HepG2 (cell line): ENCODE measurements at regions not wholly inside any gene's neighbourhood (a gene's known extent, or its start where the extent isn't known, plus 50 kb on each side); places are given as distances from the start of the nearest gene placed in this dataset.

Experiments used
- ARHGAP35 ChIP-seq: sonication (generic); formaldehyde crosslinking; IDR thresholded peaks from 2 replicates; pipeline ENCODE4 v1.9.0; 2022; ENCODE audit warnings: mild to moderate bottlenecking, inconsistent platforms, moderate library complexity, missing genetic modification reagents, borderline replicate concordance
- CCAR2 ChIP-seq: fragments of 200-400 bp; formaldehyde crosslinking; optimal IDR thresholded peaks from 2 replicates; pipeline ENCODE3; 2018; ENCODE audit warnings: low read depth, mild to moderate bottlenecking, low read length, moderate library complexity
- CHCHD3 ChIP-seq: sonication (generic); formaldehyde crosslinking; IDR thresholded peaks from 2 replicates; pipeline ENCODE4 v1.8.0; 2022; ENCODE audit warnings: mild to moderate bottlenecking, missing genetic modification reagents, moderate library complexity
- FOXK2 ChIP-seq: fragments of 450-650 bp; IDR thresholded peaks from 2 replicates; pipeline ENCODE4 v1.6.1; 2016
- IKZF1 ChIP-seq: fragments of 450-650 bp; IDR thresholded peaks from 2 replicates; pipeline ENCODE4 v1.7.1; 2016
- LBX2 ChIP-seq: sonication (generic); formaldehyde crosslinking; IDR thresholded peaks from 2 replicates; pipeline ENCODE4 v1.5.0; 2020; ENCODE audit warnings: missing genetic modification reagents, mild to moderate bottlenecking, borderline replicate concordance
- MTERF4 ChIP-seq: sonication (generic); formaldehyde crosslinking; IDR thresholded peaks from 2 replicates; pipeline ENCODE4 v1.8.0; 2023; ENCODE audit warnings: mild to moderate bottlenecking, missing genetic modification reagents
- MXD3 ChIP-seq: IDR thresholded peaks from 2 replicates; pipeline ENCODE4 v1.6.1; 2016; ENCODE audit warnings: mild to moderate bottlenecking, missing biosample characterization, missing genetic modification reagents
- POGK ChIP-seq: sonication (generic); formaldehyde crosslinking; conservative IDR thresholded peaks from 2 replicates; pipeline ENCODE4 v1.8.0; 2022; ENCODE audit warnings: mild to moderate bottlenecking, moderate library complexity, missing genetic modification reagents
- ZC3H13 ChIP-seq: sonication (generic); formaldehyde crosslinking; IDR thresholded peaks from 2 replicates; pipeline ENCODE4 v1.8.1; 2023; ENCODE audit warnings: mild to moderate bottlenecking, missing genetic modification reagents, moderate library complexity
- ZFP1 ChIP-seq: IDR thresholded peaks from 2 replicates; pipeline ENCODE4 v1.6.1; 2016
- ZGPAT ChIP-seq: IDR thresholded peaks from 2 replicates; pipeline ENCODE4 v1.6.1; 2016; ENCODE audit warnings: mild to moderate bottlenecking
- ZMYM4 ChIP-seq: sonication (generic); formaldehyde crosslinking; IDR thresholded peaks from 2 replicates; pipeline ENCODE4 v1.8.1; 2023; ENCODE audit warnings: mild to moderate bottlenecking, missing genetic modification reagents
- ZNF18 ChIP-seq: sonication (generic); formaldehyde crosslinking; IDR thresholded peaks from 2 replicates; pipeline ENCODE4 v1.8.0; 2022; ENCODE audit warnings: mild to moderate bottlenecking, missing genetic modification reagents; ENCODE audit not compliant: insufficient replicate concordance
- ZNF614 ChIP-seq: IDR thresholded peaks from 2 replicates; pipeline ENCODE4 v1.6.1; 2018; ENCODE audit warnings: missing biosample characterization, missing genetic modification reagents, inconsistent platforms, borderline replicate concordance
- ZNF687 ChIP-seq: sonication (generic); formaldehyde crosslinking; IDR thresholded peaks from 2 replicates; pipeline ENCODE4 v1.5.1; 2020; ENCODE audit warnings: mild to moderate bottlenecking, missing genetic modification reagents, moderate library complexity
- ZNF788 ChIP-seq: sonication (generic); formaldehyde crosslinking; IDR thresholded peaks from 2 replicates; pipeline ENCODE4 v1.5.0; 2020; ENCODE audit warnings: mild to moderate bottlenecking, missing genetic modification reagents, borderline replicate concordance

- TF ChIP-seq ZGPAT (CRISPR knock-in tag) (peak; percentile 84), ARHGAP35 (CRISPR knock-in tag) (no peak), CCAR2 (no peak), ZC3H13 (no peak), POGK (CRISPR knock-in tag) (no peak; the same call in 1 of the 2 replicates), MTERF4 (CRISPR knock-in tag) (no peak), MXD3 (no peak), ZNF614 (CRISPR knock-in tag) (peak; percentile 56; the same call in 1 of the 2 replicates), ZMYM4 (CRISPR knock-in tag) (0 out of 2 replicates have a peak, but pooled peaks have one; percentile 44), ZNF788 (CRISPR knock-in tag) (peak; percentile 34; the same call in 1 of the 2 replicates), FOXK2 (peak; percentile 79), IKZF1 (no peak), ZNF687 (CRISPR knock-in tag) (no peak), ZNF18 (no peak), ZFP1 (no peak), CHCHD3 (CRISPR knock-in tag) (no peak), LBX2 (no peak)
Observed at GRCh38 chr9:91060520-91061343, 259.1 kb downstream of the SYK start (continued).
